ENCODE measurements at regions not wholly inside any gene's neighbourhood (a gene's known extent, or its start where the extent isn't known, plus 50 kb on each side); places are given as distances from the start of the nearest gene placed in this dataset.
"Not testable (repeated sequence)": the region's sequence is repeated elsewhere in the genome, so short reads cannot be mapped to it uniquely, and the experiment has no call there.

GRCh38 chr6:140493470-140493869 is 1119.0 kb upstream of the CITED2 start:
- not testable (repeated sequence) for TF ChIP-seq CTCF (IDR thresholded peaks at IDR 0.05; ENCODE audit: low read length); EZH2 (IDR thresholded peaks at IDR 0.05; ENCODE audit: borderline replicate concordance, low read length)
